ENCODE measurements at regions not wholly inside any gene's neighbourhood (a gene's known extent, or its start where the extent isn't known, plus 50 kb on each side); places are given as distances from the start of the nearest gene placed in this dataset.

GRCh38 chr14:49427117-49427516 lies 159.1 kb downstream of the RPS29 start (continued):
- TF ChIP-seq ZBTB33 (IDR thresholded peaks at IDR 0.05; ENCODE audit: extremely low read depth, insufficient replicate concordance, low read length) (no peak), EZH2 (IDR thresholded peaks at IDR 0.05) (no peak)

DNA sequence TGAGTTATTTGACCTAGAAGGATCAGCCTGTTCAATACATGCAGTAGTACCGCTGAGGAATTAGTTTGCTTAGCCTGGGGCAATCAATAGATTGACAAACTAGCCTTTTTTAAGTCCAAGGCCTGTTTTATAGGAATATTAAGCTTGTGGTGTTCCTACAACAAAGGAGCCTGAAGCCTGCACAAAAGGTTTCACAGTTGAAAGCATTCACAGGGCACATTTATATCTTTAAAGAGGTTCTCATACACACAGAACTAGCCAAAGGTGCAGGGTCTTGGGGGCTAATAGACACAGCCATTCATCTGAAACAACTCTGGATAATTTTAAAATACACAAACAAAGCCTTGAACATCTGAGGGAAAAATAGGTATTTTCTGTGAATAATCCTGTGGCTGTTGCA lies 160.3 kb downstream of the RPS29 start:
- Histone ChIP-seq H3K9ac (ENCODE audit: low read length) (no peak overlapping the region), H3K4me2 (ENCODE audit: low read length) (no peak overlapping the region), H3K4me1 (ENCODE audit: control insufficient read depth in 1 of 2, insufficient read depth in 2 of 2, low read length in 2 of 2) (peaks cover 0 to 6% of the 10 kb centered on the region in 2 experiments; a peak in 2 of 4 replicates), H3K36me3 (ENCODE audit: control insufficient read depth in 1 of 2, insufficient read depth in 2 of 2, low read length in 2 of 2) (no peaks in the 10 kb centered on the region), H3K79me2 (ENCODE audit: insufficient read depth, low read length) (no peaks in the 10 kb centered on the region), H3K27me3 (ENCODE audit: insufficient read depth, low read length) (no peaks in the 10 kb centered on the region), H3K4me3 (replicated peaks in 1 of 2; ENCODE audit: low read depth in 1 of 2, low read length in 2 of 2) (no peak overlapping the region), H3K9me2 (ENCODE audit: insufficient read depth) (no peaks in the 10 kb centered on the region), H4K20me1 (ENCODE audit: insufficient read depth) (no peaks in the 10 kb centered on the region), H3K9me3 (ENCODE audit: control insufficient read depth in 1 of 2, insufficient read depth in 1 of 2, low read depth in 1 of 2, low read length in 2 of 2) (no peaks in the 10 kb centered on the region), H3K27ac (ENCODE audit: low read depth, low read length) (no peak overlapping the region), H2AFZ (ENCODE audit: low read depth, low read length, poor library complexity, severe bottlenecking) (no peak overlapping the region)
- intact Hi-C loops (cut with micrococcal nuclease): no loop called here
- ChIA-PET CTCF (interaction anchor here (1.1 kb wide), 1 partner anchor 36 kb away, joined by 4 read pairs; no protein-coding TSS in a partner anchor), POLR2A (no interaction called here), RAD21 (ENCODE audit: low non-redundant PET in 1 of 2, low total read pairs in 2 of 2, uncharacterized antibody in 2 of 2, unreplicated experiment in 2 of 2) (no interaction called here)
- ATAC-seq (no peak), DNase-seq (ENCODE audit: low read depth, low spot score) (no peak)
- TF ChIP-seq ELF1 (IDR thresholded peaks at IDR 0.05; ENCODE audit: borderline replicate concordance, low read depth) (no peak), EGR1 (IDR thresholded peaks at IDR 0.05; ENCODE audit: low read depth) (no peak), JUND (IDR thresholded peaks at IDR 0.05) (no peak), FOSL1 (IDR thresholded peaks at IDR 0.05; ENCODE audit: low read depth) (no peak), ZBTB33 (IDR thresholded peaks at IDR 0.05; ENCODE audit: extremely low read depth, insufficient replicate concordance, low read length) (no peak), ZNF274 (IDR thresholded peaks at IDR 0.05; ENCODE audit: low read depth, low read length) (no peak), RAD21 (IDR thresholded peaks at IDR 0.05; ENCODE audit: low read depth) (no peak), POLR2A (IDR thresholded peaks at IDR 0.05; ENCODE audit: borderline replicate concordance, extremely low read depth, insufficient read depth, insufficient read length) (no peak)
- TF ChIP-seq, protein P1, sequence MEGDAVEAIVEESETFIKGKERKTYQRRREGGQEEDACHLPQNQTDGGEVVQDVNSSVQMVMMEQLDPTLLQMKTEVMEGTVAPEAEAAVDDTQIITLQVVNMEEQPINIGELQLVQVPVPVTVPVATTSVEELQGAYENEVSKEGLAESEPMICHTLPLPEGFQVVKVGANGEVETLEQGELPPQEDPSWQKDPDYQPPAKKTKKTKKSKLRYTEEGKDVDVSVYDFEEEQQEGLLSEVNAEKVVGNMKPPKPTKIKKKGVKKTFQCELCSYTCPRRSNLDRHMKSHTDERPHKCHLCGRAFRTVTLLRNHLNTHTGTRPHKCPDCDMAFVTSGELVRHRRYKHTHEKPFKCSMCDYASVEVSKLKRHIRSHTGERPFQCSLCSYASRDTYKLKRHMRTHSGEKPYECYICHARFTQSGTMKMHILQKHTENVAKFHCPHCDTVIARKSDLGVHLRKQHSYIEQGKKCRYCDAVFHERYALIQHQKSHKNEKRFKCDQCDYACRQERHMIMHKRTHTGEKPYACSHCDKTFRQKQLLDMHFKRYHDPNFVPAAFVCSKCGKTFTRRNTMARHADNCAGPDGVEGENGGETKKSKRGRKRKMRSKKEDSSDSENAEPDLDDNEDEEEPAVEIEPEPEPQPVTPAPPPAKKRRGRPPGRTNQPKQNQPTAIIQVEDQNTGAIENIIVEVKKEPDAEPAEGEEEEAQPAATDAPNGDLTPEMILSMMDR (IDR thresholded peaks at IDR 0.05 in 2 of 3, conservative IDR thresholded peaks at IDR 0.05 in 1 of 3; ENCODE audit: borderline replicate concordance in 1 of 3, insufficient read depth in 1 of 3, low read depth in 2 of 3, low read length in 2 of 3): no peak
- BruUV-seq (replicated peaks): no TSS peak
